Adrenal gland (tissue), 9 donors: ENCODE measurements at regions not wholly inside any gene's neighbourhood (a gene's known extent, or its start where the extent isn't known, plus 50 kb on each side); places are given as distances from the start of the nearest gene placed in this dataset.

Experiments
- DNase-seq, 7 donors: peaks; one replicate each; pipeline ENCODE4 v3.0.0-alpha.2; 2019 to 2020
- H3K27ac ChIP-seq, 5 donors: fragments of 200-600 bp; sonication (generic) in 4 of 5; 1 replicate in 3 of 5; 2 replicates in 2 of 5; pipeline versions ENCODE4 v1.5.1 to v1.8.0; 2016 to 2020; ENCODE audit warnings: mild to moderate bottlenecking in 1 of 5
- H3K27me3 ChIP-seq: fragments of 200-600 bp; 2 replicates; pipeline ENCODE4 v1.8.0; 2021
- H3K36me3 ChIP-seq, 2 donors: fragments of 200-600 bp; replicated peaks in 1 of 2; 1 replicate in 1 of 2; 2 replicates in 1 of 2; pipeline versions ENCODE4 v1.5.1 to v1.8.0; 2018 to 2022
- H3K4me1 ChIP-seq, 2 donors: fragments of 200-600 bp; replicated peaks in 1 of 2; 1 replicate in 1 of 2; 2 replicates in 1 of 2; pipeline versions ENCODE4 v1.5.1 to v1.8.0; 2018 to 2021
- H3K4me3 ChIP-seq, 4 donors: fragments of 200-600 bp; sonication (generic) in 3 of 4; one replicate each; pipeline ENCODE4 v1.5.1; 2016 to 2018
- H3K9me3 ChIP-seq, 3 donors: fragments of 200-600 bp; sonication (generic) in 1 of 3; replicated peaks in 1 of 3; 1 replicate in 2 of 3; 2 replicates in 1 of 3; pipeline versions ENCODE4 v1.5.1 to v1.8.0; 2016 to 2021
- CTCF ChIP-seq, 6 experiments: fragments of 450-650 bp in 4 of 6; fragments of 200-600 bp in 2 of 6; sonication (generic) in 1 of 6; IDR thresholded peaks; 1 replicate in 5 of 6; 2 replicates in 1 of 6; pipeline versions ENCODE4 v1.5.1 to v1.8.0; 2016 to 2021; ENCODE audit warnings: antibody characterized with exemption in 6 of 6, mild to moderate bottlenecking in 2 of 6, moderate library complexity in 1 of 6
- POLR2A ChIP-seq, 2 donors: fragments of 450-650 bp; IDR thresholded peaks; one replicate each; pipeline ENCODE4 v1.6.1; 2017; ENCODE audit warnings: antibody characterized with exemption in 2 of 2, mild to moderate bottlenecking in 2 of 2, moderate library complexity in 1 of 2
- WGBS, 4 donors: extraction: QIAGEN DNeasy Blood & Tissue Kit in 2 of 4; methylation state at CpG; one replicate each; pipeline versions ENCODE4 v1.1.5 to v1.1.7; 2013 to 2017; 5-methylcytosine and 5-hydroxymethylcytosine counted together
- intact Hi-C, 2 donors: fragments of 100-400 bp; cut with DNase I; formaldehyde crosslinking; loops; one replicate each; pipeline versions ENCODE4 v1.14.1 to v1.15.0; 2022 to 2023
- donor health status: healthy with polysubstance abuse.
- donor health status: Bipolar disorder and iron deficiency.
- donor health status: DM: yes; HTN: yes; CAD: no.
- donor health status: DM: no; HTN: no; CAD: no.
- donor health status: DM: no; HTN: no; CAD: no.

DNA sequence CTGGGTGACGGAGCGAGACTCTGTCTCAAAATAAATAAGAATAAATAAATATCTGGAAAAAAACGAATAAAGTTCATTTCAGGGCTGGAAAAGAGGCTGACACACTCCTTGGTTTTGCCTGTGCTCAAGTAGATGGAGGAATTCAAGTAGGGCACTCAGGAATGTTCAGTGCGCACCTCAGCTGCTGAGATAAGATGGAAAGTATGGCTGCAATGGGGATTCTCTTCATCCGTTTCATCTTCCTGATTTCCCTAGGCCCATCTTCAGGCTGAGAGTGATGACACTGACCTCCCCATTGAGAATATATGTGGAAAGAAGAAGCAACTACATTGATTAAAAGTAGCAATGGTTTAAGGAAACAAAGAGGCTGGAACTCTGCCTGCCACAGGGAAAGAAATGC, 130.5 kb upstream of the ZNF644 start:
- H3K27me3 ChIP-seq: no peaks in the 10 kb centered on the region
- TF ChIP-seq CTCF (IDR thresholded peaks at IDR 0.05): no peak
- TF ChIP-seq POLR2A (IDR thresholded peaks at IDR 0.05): no peak
- H3K4me3 ChIP-seq: no peak overlapping the region
- 81 to 84% (median 82%) methylated on average over 5 of the region's 5 CpGs for WGBS, 4 donors
- DNase-seq: no peak
- H3K27ac ChIP-seq: no peak overlapping the region
- H3K4me1 ChIP-seq: no peaks in the 10 kb centered on the region
- H3K36me3 ChIP-seq: no peaks in the 10 kb centered on the region
- intact Hi-C loops: no loop called here
- no peaks in the 10 kb centered on the region for H3K9me3 ChIP-seq

- H3K27me3 ChIP-seq: no peaks in the 10 kb centered on the region
- H3K9me3 ChIP-seq: no peaks in the 10 kb centered on the region
- H3K4me3 ChIP-seq: no peak overlapping the region
- 80 to 94% (median 87%) methylated on average over 1 of the region's 1 CpG for WGBS, 4 donors
- intact Hi-C loops: no loop called here
- TF ChIP-seq CTCF (IDR thresholded peaks at IDR 0.05) (no peak), POLR2A (IDR thresholded peaks at IDR 0.05) (no peak)
- H3K4me1 ChIP-seq: no peaks in the 10 kb centered on the region
- H3K27ac ChIP-seq: no peak overlapping the region
- no peaks in the 10 kb centered on the region for H3K36me3 ChIP-seq
- no peak for DNase-seq
These were observed 129.9 kb upstream of the ZNF644 start for GRCh38 chr1:91151702-91152101.

DNA sequence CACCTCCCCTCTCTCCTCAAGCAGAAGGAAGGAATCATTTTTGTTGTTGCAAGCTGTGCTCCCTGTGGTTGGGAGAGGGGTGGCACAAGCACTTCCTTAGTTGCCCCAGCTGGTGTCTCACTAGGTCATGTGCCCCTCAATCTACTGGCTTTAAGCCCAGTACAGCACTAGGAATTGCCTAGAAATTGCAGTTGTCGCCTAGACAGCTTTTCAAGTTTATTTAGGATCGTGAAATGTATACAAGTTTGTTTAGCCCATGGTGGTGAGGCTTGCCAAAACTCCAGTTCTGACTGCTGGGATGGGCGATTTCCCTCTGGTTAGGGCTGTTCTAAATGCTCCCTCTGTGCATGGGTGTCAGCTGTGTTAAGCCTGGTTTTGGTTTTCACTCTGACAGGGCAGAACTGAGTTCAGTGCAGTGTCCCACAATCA, 126.8 kb upstream of the ZNF644 start:
- no peak overlapping the region for H3K4me3 ChIP-seq
- intact Hi-C loops: no loop called here
- H3K4me1 ChIP-seq: no peaks in the 10 kb centered on the region
- WGBS, 4 donors: 60 to 77% (median 72%) methylated on average over 3 of the region's 3 CpGs
- TF ChIP-seq POLR2A (IDR thresholded peaks at IDR 0.05): no peak
- peak in 1 of 6 experiments; percentile 11 for TF ChIP-seq CTCF (IDR thresholded peaks at IDR 0.05)
- no peaks in the 10 kb centered on the region for H3K27me3 ChIP-seq
- H3K36me3 ChIP-seq: no peaks in the 10 kb centered on the region
- no peak overlapping the region for H3K27ac ChIP-seq
- peak in 2 of 7 donors; percentile 24 to 27 for DNase-seq
- H3K9me3 ChIP-seq: no peaks in the 10 kb centered on the region

GRCh38 chr1:91141858-91142257, 120.0 kb upstream of the ZNF644 start:
- 48 to 67% (median 54%) methylated on average over 3 of the region's 3 CpGs for WGBS, 4 donors
- no peaks in the 10 kb centered on the region for H3K4me1 ChIP-seq
- TF ChIP-seq CTCF (IDR thresholded peaks at IDR 0.05) (no peak), POLR2A (IDR thresholded peaks at IDR 0.05) (no peak)
- DNase-seq: no peak
- H3K4me3 ChIP-seq: no peak overlapping the region
- no peak overlapping the region for H3K27ac ChIP-seq
- no peaks in the 10 kb centered on the region for H3K36me3 ChIP-seq
- no peaks in the 10 kb centered on the region for H3K9me3 ChIP-seq
- intact Hi-C loops: no loop called here
- H3K27me3 ChIP-seq: no peaks in the 10 kb centered on the region
